Renal cortical epithelial cell (primary cell): ENCODE measurements at regions not wholly inside any gene's neighbourhood (a gene's known extent, or its start where the extent isn't known, plus 50 kb on each side); places are given as distances from the start of the nearest gene placed in this dataset.
A peak's percentile ranks its signal among the peaks of the same experiment; 100 is the strongest.

ENCODE experiments used
- DNase-seq: peaks from one replicate; pipeline ENCODE4 v3.0.0-alpha.2; 2011; ENCODE audit warnings: low read depth

DNA sequence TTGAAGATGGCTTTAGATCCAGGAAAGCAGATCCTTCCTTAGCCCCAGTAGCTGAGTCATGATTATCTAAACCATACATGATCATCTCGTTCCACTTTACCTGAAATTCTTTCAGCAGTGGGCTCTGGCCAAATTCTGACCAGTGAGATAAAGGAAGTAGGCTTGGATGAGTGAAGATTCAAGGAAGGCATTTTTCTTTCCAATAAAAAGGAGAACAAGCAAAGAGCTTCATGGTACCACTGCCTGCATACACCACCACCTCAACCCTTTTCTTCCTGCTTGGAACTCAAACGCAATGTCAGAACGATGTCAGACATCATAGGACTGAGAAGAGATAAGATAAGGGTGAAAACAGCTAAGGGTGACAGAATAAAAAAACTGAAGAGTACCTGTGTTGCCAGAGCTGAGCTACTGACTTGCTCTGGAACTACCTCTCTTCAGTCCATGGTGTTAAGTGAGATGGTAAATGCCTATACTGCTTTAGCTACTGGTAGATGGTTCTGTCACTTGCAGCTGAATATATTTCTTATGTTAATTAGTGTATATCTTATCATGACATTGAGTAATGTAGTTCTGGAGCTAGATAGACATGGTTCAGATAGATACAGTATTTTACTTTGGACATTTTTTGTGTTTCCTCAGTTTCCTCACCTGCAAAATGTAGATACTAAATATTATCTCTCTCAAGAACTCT is 58.7 kb upstream of the ACVR1 start:
- DNase-seq: no peak

DNA sequence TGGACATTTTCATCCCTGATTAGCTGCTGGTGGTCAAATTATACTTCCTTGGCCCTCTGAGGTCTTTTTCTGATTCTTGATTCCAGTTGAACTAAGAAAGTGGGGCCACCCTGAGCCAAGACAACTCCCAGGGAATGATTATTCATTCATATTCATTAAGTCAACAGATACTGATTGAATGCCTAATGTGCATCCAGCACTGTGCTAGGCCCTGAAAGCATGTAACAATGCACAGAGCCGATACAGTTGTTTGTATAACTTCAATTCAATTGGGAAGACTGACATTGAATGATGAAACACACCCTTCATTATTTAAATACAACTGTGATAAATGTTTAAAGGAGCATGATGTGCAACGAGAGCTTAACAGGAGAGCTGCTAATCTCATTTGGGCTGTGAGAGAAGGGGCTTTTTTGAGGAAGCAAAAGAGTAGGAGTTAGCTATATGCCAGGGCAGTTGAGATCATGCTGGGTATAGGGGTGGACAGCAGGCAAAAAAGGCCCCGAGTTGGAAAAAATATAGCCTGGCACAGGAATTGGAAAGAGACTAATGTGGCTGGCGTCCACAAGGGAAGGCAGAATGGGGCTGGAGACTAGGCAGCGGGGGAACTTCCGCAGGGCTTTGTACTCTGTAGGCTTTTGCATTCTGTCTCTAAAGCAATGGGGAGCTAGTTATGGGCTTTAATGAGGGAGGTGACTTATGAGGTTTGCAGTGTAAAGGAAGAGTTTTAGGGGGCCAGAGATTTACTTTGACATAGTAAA is 57.2 kb upstream of the ACVR1 start:
- no peak for DNase-seq

DNA sequence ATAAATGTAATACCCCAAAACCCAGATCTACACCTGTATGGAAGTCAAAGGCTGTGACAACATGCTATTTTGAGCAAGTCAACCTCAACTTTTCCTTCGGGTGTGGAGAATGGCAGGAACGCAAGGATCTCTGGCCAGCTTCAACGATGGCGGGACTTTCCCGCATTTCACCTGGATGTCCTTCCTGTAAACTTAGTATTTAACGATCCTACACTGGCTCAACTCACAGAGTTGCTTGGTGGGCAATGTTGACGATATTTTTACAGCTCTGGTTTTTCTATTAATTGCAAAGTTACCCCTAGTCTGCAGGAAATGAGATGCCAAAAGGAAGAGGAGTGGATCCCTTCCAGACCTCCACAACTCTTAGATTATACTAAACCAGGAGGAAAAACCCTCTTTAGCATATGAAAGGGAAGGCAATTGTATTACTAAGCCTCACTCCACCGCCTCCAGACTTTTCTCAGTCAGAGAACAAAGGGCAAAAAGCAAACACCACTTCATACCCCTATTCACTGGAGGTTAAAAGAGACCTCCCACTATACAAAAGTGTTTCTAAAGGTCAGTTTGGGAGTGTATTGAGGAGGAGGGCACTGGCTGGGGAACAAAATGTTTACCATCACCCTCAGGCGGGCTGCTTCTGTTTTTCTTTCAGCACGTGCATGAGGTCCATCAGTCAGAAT is 56.5 kb upstream of the ACVR1 start:
- DNase-seq: peak; percentile 35

DNA sequence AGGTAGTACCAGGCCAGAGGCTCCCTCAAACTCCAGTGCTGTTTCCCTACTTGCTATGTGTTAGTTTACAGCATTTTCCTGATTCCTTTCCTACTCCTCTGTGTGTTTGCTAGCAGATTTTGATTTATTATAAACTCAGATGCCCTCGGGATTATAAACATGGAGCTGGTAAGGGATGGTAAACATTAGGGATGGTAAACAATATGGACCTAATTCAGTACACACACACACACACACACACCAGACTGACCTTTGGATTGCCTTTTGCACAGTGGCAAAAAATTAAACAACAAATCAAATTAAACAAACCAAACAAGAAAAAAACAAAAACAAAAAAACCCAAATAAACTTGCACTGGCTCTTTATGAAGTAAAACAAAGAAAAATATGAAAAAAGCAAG is 55.4 kb upstream of the ACVR1 start:
- no peak for DNase-seq

DNA sequence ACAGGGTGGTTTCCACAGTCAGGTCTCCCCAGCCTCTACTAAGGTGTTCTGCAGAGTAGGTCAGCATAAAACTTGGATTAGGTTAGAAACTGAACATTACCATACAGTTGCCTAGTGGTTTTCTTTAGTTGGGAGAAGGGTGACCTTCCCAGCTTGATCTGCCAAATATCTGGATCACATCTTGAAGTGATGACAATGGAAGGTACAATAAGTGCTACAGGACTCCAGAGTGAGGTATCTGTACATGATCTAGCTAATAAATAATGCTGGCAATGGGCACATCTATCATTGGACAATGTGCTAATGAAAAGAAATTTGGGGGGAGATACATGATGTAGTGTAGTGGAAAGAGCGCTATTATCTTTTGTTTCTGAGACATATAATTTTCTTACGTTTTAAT is 54.6 kb upstream of the ACVR1 start:
- no peak for DNase-seq

DNA sequence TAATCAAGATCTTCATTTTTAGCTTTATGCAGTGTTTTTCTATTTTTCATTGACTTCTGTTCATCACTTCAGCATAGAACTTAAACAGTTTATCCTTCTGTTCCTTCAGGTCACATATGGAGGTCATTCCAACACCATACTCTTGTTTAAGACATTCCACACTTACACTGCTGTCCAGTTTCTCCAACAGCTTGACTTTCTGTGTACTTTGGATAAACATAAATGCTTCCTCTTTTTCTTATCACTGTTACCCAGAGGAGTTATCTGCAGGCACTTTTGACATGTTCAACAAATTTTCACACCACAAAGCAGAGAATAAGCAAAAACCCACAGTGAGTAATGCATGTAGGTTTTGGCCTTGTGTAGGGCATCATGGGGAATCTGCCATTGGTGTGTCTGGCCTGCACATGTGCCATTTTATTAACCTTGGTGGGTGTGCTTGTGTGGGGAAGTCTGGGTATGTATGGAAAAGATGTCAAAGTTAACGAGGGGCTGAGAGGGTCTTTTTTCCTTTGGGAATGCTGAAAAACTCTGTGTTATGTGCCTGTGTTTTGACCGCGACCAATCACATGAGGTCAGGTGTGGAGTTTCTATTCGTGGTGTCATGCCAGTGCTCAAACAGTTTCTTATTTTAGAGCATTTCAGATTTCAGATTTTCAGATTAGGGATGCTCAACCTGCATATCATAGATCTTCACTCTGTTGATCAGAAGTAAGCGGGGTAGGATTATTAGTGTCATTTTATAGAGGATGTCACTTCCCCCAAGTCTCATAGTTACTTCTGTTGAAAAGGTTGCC is 53.9 kb upstream of the ACVR1 start:
- no peak for DNase-seq

DNA sequence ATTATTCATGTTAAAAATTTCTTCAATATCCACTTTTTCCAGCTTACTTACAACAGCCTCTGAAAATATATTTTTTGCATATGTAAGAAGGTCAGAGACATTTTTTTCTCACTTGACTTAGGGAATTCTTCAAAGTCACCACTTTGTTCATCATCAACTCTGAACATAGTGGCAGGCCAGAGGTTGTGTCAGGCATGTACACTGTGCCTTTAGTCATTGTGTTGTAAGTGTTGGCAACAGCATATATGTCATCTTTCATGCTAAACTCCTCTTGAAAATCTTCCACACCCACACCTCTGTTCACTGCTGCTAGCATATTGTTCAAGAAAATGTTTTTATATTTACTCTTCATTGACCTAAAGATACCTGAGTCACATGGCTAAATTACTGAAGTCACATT is 52.2 kb upstream of the ACVR1 start:
- DNase-seq: no peak

DNA sequence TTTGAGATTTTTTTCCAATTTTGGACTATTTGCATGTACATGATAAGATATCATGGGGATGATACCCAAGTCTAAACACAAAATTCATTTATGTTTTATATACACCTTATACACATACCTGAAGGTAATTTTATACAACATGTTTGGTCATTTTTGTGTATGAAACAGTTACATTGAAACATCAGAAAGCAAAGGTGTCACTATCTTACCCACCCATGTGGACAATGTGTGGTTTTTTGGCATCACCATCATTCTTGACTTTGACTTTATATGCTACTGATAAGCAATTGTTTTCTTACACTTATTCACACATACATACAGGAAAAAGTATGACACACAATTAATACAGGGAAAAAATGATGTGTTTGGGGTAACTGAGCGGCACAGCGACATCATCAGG is 51.0 kb upstream of the ACVR1 start:
- no peak for DNase-seq
